IMR-90 (cell line): ENCODE measurements at regions not wholly inside any gene's neighbourhood (a gene's known extent, or its start where the extent isn't known, plus 50 kb on each side); places are given as distances from the start of the nearest gene placed in this dataset.

Source experiments
- BHLHE40 ChIP-seq: fragments of 150-350 bp; IDR thresholded peaks from 2 replicates; pipeline ENCODE4 v1.6.1; 2016; ENCODE audit warnings: mild to moderate bottlenecking, low read depth, low read length
- CHD1 ChIP-seq: IDR thresholded peaks from 2 replicates; pipeline ENCODE4 v1.6.1; 2012; ENCODE audit warnings: low read depth, low read length, improper control_type of control experiment
- FOS ChIP-seq: fragments of 150-350 bp; IDR thresholded peaks from 2 replicates; pipeline ENCODE4 v1.6.1; 2016; ENCODE audit warnings: low read depth, low read length
- POLR2A ChIP-seq: IDR thresholded peaks from 2 replicates; pipeline ENCODE4 v1.6.1; 2012; ENCODE audit warnings: mild to moderate bottlenecking, low read depth, low read length
- RAD21 ChIP-seq: IDR thresholded peaks from 2 replicates; pipeline ENCODE4 v1.6.1; 2012; ENCODE audit warnings: low read length, improper control_type of control experiment
- TF ChIP-seq, protein P1 (sequence below): conservative IDR thresholded peaks from 2 replicates; pipeline ENCODE4 v1.5.1; 2012; ENCODE audit warnings: mild to moderate bottlenecking, low read depth, low read length, improper control_type of control experiment
- TF ChIP-seq, protein P2 (sequence below): fragments of 150-350 bp; IDR thresholded peaks from 2 replicates; pipeline ENCODE4 v1.6.1; 2017; ENCODE audit warnings: mild to moderate bottlenecking, antibody characterized with exemption, low read length, low read depth

DNA sequence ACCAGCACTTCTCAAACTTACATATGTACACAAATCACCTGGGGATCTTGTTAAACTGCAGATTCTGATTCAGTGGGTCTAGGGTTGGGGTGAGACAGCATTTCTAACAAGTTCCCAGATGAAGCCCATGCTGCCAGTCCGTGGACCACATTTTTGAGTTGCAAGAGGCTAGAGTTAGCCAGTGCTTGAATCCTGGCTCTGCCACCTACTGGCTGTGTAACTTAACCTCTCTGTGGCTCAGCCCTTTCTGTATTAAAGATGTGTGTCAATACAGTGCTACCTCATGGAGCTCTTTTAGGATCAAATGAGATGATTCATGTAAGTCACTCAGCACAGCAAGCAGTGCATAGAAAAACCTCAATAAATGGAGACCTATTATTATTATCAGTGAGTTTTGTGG lies 90.2 kb upstream of the ISX start:
- TF ChIP-seq POLR2A, result no peak
- TF ChIP-seq, protein P1, sequence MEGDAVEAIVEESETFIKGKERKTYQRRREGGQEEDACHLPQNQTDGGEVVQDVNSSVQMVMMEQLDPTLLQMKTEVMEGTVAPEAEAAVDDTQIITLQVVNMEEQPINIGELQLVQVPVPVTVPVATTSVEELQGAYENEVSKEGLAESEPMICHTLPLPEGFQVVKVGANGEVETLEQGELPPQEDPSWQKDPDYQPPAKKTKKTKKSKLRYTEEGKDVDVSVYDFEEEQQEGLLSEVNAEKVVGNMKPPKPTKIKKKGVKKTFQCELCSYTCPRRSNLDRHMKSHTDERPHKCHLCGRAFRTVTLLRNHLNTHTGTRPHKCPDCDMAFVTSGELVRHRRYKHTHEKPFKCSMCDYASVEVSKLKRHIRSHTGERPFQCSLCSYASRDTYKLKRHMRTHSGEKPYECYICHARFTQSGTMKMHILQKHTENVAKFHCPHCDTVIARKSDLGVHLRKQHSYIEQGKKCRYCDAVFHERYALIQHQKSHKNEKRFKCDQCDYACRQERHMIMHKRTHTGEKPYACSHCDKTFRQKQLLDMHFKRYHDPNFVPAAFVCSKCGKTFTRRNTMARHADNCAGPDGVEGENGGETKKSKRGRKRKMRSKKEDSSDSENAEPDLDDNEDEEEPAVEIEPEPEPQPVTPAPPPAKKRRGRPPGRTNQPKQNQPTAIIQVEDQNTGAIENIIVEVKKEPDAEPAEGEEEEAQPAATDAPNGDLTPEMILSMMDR, result no peak
- no peak for TF ChIP-seq CHD1
- no peak for TF ChIP-seq FOS
- no peak for TF ChIP-seq RAD21
- TF ChIP-seq, protein P2, sequence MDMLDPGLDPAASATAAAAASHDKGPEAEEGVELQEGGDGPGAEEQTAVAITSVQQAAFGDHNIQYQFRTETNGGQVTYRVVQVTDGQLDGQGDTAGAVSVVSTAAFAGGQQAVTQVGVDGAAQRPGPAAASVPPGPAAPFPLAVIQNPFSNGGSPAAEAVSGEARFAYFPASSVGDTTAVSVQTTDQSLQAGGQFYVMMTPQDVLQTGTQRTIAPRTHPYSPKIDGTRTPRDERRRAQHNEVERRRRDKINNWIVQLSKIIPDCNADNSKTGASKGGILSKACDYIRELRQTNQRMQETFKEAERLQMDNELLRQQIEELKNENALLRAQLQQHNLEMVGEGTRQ, result no peak
- TF ChIP-seq BHLHE40, result no peak
